Loucy (cell line): ENCODE measurements at regions not wholly inside any gene's neighbourhood (a gene's known extent, or its start where the extent isn't known, plus 50 kb on each side); places are given as distances from the start of the nearest gene placed in this dataset.

Source experiments
- CTCF ChIP-seq: fragments of 200-600 bp; sonication (generic); conservative IDR thresholded peaks from 2 replicates; pipeline ENCODE4 v1.5.1; 2014; ENCODE audit warnings: mild to moderate bottlenecking, antibody characterized with exemption, low read length
- EZH2phosphoT487 ChIP-seq: fragments of 200-600 bp; IDR thresholded peaks from 2 replicates; pipeline ENCODE4 v1.6.1; 2018; ENCODE audit warnings: antibody characterized with exemption, mild to moderate bottlenecking, moderate library complexity, borderline replicate concordance

- TF ChIP-seq CTCF (no peak), EZH2phosphoT487 (no peak)
Observed at GRCh38 chr3:148518520-148518919, 179.2 kb upstream of the AGTR1 start.
